HG03378 (cell line): ENCODE measurements at regions not wholly inside any gene's neighbourhood (a gene's known extent, or its start where the extent isn't known, plus 50 kb on each side); places are given as distances from the start of the nearest gene placed in this dataset.
"Not testable (repeated sequence)": the region's sequence is repeated elsewhere in the genome, so short reads cannot be mapped to it uniquely, and the experiment has no call there.

Experiments
- ATAC-seq: cut with Tn5 transposase; IDR thresholded peaks from one replicate; pipeline ENCODE4 v1.9.1; 2021; ENCODE audit warnings: mild to moderate bottlenecking, moderate library complexity; ENCODE audit not compliant: unreplicated experiment

- no peak for ATAC-seq
These were observed 161.4 kb upstream of the CDH11 start for GRCh38 chr16:65283181-65283651.

DNA sequence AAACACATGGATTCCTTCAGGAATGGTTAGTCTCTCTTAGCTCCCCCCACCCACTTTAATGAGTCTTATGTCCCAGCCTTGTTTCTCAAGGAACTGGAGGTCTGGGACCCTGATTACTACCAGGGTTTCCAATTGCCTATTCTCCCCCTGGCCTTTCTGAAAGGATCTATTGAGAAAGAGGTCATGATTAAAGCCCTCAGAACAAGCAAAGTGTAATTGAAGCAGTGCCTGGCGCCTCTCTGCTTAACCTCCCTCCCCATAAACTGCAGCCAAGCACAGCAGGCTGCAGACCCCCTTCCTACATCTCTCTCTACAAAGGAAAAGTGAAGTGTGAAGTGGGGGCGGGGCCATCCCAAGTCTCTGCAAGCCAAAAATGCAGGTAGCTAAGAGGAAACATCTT lies 159.7 kb upstream of the CDH11 start:
- ATAC-seq, result no peak

GRCh38 chr16:65280845-65281512 lies 159.1 kb upstream of the CDH11 start:
- ATAC-seq, result no peak

GRCh38 chr16:65279576-65279975 lies 157.7 kb upstream of the CDH11 start:
- no peak for ATAC-seq

DNA sequence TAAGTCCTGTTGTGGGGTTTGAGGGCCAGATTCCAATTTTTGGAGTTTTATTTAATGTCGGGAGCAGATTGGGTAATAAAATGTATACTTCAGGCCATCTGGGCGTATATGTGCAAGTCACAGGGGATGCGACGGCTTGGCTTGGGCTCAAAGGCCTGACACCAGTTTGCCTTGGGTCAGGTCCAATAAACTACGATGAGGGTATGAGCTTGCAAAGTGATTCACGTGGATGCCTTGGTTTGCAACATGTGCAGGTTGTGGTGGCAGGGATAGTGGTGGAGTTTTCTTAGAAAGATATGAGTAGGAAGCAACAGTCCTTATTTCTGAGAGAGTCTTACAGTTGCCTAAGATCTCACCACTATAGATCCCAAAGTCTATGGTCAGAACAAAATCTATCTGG lies 157.0 kb upstream of the CDH11 start:
- no peak for ATAC-seq

GRCh38 chr16:65274566-65274965 lies 152.7 kb upstream of the CDH11 start:
- no peak for ATAC-seq

- no peak for ATAC-seq
These were observed 151.0 kb upstream of the CDH11 start for GRCh38 chr16:65272699-65273414.

- ATAC-seq, result no peak
These were observed 150.1 kb upstream of the CDH11 start for GRCh38 chr16:65271996-65272395.

DNA sequence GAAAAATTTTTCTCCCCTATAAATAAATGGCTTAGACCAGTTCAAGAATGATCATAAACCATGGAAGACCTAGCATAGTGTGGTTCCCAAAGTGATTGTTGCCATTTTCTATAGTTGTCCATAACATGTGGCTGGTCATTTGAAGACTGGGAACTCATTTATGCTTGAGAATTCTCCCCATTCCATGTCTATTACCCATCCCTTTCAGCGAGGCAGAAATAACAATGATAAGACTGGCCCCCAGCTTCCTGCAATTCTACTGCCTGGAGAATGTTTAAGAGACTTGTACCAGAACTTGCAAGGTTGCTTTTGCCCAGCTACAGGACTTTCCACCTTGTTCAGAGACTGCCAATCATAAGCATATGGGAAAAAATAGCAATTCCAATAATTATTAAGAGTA lies 146.5 kb upstream of the CDH11 start:
- no peak for ATAC-seq

GRCh38 chr16:65263896-65264295 lies 142.0 kb upstream of the CDH11 start:
- ATAC-seq, result no peak

GRCh38 chr16:65260746-65261145 lies 138.9 kb upstream of the CDH11 start:
- ATAC-seq, result no peak

DNA sequence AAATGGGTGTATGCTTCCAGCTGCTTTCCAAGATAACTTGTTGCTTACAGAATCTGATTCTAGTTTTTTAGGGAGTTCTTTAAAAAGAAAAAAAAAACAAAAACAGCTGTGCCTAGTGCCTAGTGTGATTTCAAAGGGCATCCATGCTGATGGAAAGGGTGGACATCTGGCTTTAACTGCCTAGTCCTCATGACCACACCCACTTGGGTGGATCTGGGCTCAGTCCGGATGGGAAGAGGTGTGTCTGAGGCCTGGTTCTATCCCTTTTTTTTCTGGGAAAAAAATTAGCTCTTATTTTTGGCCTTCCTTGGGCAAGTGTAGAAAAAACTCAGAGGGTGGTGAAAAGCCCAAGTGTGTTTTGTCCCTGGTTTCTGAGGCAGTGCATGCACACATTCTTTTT lies 132.3 kb upstream of the CDH11 start:
- no peak for ATAC-seq

GRCh38 chr16:65249768-65250167 lies 127.9 kb upstream of the CDH11 start:
- ATAC-seq, result no peak

- no peak for ATAC-seq
These were observed 122.9 kb upstream of the CDH11 start for GRCh38 chr16:65244787-65245186.

- no peak for ATAC-seq
These were observed 113.7 kb upstream of the CDH11 start for GRCh38 chr16:65235339-65236177.

DNA sequence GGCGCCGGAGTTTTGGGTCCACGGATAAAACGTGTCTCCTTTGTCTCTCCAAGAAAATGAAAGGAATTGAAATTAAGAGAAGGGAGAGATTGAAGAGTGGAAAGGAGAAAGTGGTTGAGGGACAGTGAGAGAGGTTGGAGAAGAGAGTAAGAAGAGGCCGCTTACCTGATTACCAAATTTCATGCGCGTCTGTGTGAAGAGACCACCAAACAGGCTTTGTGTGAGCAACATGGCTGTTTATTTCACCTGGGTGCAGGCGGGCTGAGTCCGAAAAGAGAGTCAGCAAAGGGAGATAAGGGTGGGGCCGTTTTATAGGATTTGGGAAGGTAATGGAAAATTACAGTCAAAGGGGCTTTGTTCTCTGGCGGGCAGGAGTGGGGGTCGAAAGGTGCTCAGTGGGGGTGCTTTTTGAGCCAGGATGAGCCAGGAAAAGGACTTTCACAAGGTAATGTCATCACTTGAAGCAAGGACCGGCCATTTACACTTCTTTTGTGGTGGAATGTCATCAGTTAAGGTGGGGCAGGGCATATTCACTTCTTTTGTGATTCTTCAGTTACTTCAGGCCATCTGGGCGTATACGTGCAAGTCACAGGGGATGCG lies 113.0 kb upstream of the CDH11 start:
- not testable (repeated sequence) for ATAC-seq

GRCh38 chr16:65229191-65229662 lies 107.4 kb upstream of the CDH11 start:
- no peak for ATAC-seq

- no peak for ATAC-seq
These were observed 105.4 kb upstream of the CDH11 start for GRCh38 chr16:65227150-65227835.

- ATAC-seq, result no peak
These were observed 104.2 kb upstream of the CDH11 start for GRCh38 chr16:65226077-65226476.

- no peak for ATAC-seq
These were observed 103.6 kb upstream of the CDH11 start for GRCh38 chr16:65225488-65225887.

DNA sequence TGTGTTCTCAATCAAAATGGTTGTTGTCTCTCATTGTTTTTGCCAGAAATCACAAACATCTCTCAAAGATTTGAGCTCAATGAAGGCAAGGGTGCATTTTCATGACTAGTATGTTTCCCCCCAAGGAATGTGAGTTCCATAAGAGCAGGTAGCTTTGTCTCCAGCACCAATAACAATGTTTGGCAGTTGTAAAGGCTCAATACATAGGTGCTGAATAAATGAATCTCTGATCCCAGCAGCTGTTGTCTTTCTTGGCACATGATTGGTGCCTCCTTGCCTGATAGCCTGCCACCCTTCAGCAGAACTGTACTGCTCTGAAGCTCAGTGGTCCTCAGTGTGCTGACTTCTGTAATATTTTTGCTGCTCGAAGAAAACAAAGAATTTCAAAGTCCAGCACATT lies 103.1 kb upstream of the CDH11 start:
- no peak for ATAC-seq
